ENCODE measurements at regions not wholly inside any gene's neighbourhood (a gene's known extent, or its start where the extent isn't known, plus 50 kb on each side); places are given as distances from the start of the nearest gene placed in this dataset.

GRCh38 chr1:98490099-98490498, 171.4 kb upstream of the SNX7 start:
- DNase-seq = no peak
- ATAC-seq = no peak
- intact Hi-C loops (cut with DNase I) = no loop called here

GRCh38 chr1:98487620-98488019, 173.9 kb upstream of the SNX7 start:
- intact Hi-C loops (cut with DNase I) = no loop called here
- DNase-seq (no peak), ATAC-seq (no peak)

DNA sequence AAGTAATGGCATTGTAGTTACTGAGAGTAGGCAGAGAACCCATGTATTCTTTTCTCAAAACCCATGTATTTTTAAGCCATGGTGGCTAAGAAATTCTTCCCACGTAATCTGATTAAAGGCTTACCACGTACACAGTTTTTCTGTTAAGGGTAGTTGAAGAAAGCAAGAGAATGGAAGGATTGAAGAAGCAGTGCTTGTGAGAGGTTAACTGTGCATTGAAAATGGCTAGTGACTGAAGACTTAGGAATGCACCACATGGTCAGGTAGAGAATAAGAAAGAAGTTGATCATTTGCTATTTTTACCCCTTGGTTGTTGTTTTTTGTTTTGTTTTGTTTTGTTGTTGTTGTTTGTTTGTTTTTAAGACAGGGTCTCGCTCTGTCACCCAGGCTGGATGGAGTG, 178.9 kb upstream of the SNX7 start:
- DNase-seq (no peak), ATAC-seq (no peak)
- intact Hi-C loops (cut with DNase I) = no loop called here

- intact Hi-C loops (cut with DNase I) = no loop called here
- DNase-seq = no peak
- ATAC-seq = no peak
These were observed 181.2 kb upstream of the SNX7 start for GRCh38 chr1:98480271-98480670.

DNA sequence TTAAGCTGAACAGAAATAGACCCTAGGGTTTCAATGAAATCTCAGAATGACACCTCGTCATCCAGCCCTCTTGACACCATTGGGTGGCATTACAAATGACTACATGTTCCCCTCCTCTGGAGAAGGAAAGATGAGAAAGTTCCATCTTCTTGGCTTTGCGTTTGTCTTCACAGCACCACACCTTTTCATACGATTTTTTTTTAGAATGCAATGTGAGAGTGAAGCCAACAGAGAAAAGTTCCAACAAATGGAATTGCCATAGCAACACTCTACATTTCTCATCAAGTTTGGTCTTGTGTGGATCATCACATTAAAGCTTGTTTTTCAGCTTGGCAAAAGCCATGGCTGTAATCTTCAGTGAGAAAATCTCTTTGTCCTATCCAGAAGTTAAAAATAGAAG, 183.4 kb upstream of the SNX7 start:
- intact Hi-C loops (cut with DNase I) = no loop called here
- no peak for DNase-seq
- ATAC-seq = no peak

GRCh38 chr1:98472878-98473277, 188.6 kb upstream of the SNX7 start:
- DNase-seq = no peak
- intact Hi-C loops (cut with DNase I) = no loop called here
- ATAC-seq = no peak

GRCh38 chr1:98471633-98472032, 189.9 kb upstream of the SNX7 start:
- ATAC-seq (no peak), DNase-seq (no peak)
- intact Hi-C loops (cut with DNase I) = no loop called here

DNA sequence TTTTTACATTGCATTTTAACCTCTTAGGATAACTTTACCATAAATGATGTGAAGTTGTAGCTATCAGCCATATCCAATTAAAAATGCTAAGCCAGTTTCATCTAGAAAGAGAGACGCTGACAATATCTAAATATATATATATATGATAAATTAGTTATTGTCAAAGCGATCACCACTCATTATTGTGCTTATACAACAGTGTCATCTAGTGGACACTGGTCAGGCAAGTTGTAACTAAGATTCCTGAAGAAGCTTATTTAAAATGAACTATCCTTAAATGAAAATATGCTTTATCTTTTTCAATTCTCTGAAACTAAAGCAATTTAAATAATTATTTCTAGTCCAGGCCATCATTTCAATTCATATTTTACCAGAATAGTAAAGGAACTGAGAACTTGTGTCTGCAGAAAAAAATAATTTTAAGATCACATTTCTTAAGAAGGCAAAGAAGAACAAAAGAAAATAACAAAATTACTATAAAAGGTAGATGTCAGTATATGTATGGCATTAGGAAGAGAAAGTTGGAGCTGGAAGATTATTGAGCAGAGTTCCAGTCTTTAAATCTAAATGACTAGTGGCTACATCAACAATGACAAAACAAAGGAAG, 193.3 kb upstream of the SNX7 start:
- ATAC-seq = no peak
- intact Hi-C loops (cut with DNase I) = loop anchor here in 1 of 2 donors (10.0 kb wide), 2 partner anchors 463 to 1503 kb away; no protein-coding TSS in a partner anchor
- no peak for DNase-seq

GRCh38 chr1:98467586-98467985, 193.9 kb upstream of the SNX7 start:
- ATAC-seq = no peak
- no peak for DNase-seq
- intact Hi-C loops (cut with DNase I) = loop anchor here in 1 of 2 donors (10.0 kb wide), 2 partner anchors 463 to 1503 kb away; no protein-coding TSS in a partner anchor

DNA sequence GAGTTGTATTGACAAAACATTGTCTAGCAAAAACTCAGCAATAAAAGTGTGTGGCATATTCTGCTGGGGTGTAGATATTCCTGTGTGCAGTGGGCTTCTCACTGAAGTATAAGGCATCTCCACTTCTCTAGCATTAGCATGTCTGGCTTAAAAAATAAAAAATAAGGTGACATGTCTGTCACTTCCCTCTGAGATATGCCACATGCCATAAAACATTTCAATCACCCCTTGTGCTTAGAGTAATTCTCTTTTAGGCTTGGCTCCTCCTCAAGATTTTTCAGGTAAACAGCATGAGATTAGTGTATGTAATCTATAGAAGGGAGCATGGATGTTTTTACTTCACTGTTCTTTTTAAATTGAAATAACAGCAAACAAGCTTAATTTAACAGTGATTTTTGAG, 194.4 kb upstream of the SNX7 start:
- intact Hi-C loops (cut with DNase I) = loop anchor here in 1 of 2 donors (10.0 kb wide), 2 partner anchors 462 to 1502 kb away; no protein-coding TSS in a partner anchor
- ATAC-seq (no peak), DNase-seq (no peak)

GRCh38 chr1:98461873-98462385, 199.6 kb upstream of the SNX7 start:
- ATAC-seq = no peak
- intact Hi-C loops (cut with DNase I) = loop anchor here in 1 of 2 donors (10.0 kb wide), 2 partner anchors 457 to 1497 kb away; no protein-coding TSS in a partner anchor
- DNase-seq = no peak

DNA sequence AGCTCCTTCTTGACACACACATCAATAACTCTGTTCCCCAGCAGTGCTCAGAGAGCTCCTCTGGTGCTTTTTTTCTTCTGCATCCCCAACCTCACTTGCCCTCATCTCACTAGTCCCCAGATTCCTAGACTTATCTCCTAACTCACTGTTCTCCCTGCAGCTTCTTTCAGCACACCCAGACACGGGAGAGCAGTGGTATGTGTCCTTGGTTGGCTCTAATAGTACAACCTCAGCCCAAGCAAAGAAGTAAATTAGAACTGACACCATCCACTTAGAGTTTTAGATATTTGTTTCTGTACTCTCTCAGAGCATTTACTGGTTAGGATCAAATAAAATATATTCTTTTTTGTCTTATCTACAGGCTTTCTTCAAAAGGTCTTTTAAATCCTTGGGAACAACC, 201.4 kb upstream of the SNX7 start:
- no peak for ATAC-seq
- no peak for DNase-seq
- intact Hi-C loops (cut with DNase I) = loop anchor here in 1 of 2 donors (10.0 kb wide), 2 partner anchors 455 to 1495 kb away; no protein-coding TSS in a partner anchor

- DNase-seq (no peak), ATAC-seq (no peak)
- intact Hi-C loops (cut with DNase I) = no loop called here
These were observed 202.0 kb upstream of the SNX7 start for GRCh38 chr1:98459486-98459870.

GRCh38 chr1:98458511-98459485, 202.7 kb upstream of the SNX7 start:
- intact Hi-C loops (cut with DNase I) = no loop called here
- no peak for ATAC-seq
- no peak for DNase-seq

- no peak for DNase-seq
- ATAC-seq = no peak
- intact Hi-C loops (cut with DNase I) = no loop called here
These were observed 204.3 kb upstream of the SNX7 start for GRCh38 chr1:98457248-98457647.

DNA sequence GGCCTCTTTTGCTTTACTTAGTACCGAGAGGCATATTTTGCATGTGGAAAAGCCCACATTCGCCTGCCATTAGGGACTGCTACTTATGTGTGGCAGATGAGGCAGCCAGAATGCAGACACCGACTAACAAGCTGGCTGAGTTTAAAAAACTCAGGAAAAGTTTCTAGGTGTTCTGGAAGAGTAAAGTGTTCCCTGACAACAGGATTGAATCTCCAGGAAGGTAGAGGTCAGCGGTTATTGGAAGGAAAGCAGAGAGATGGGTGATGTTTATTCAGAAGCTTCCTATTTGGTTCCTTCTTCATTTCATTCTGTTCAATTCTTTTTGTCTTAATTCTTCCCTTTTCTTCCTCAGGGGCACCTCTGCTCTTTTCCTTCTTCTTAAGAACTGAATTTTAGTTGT, 206.9 kb upstream of the SNX7 start:
- ATAC-seq (no peak), DNase-seq (no peak)
- intact Hi-C loops (cut with DNase I) = no loop called here

GRCh38 chr1:98453066-98453465, 208.5 kb upstream of the SNX7 start:
- DNase-seq = no peak
- intact Hi-C loops (cut with DNase I) = no loop called here
- no peak for ATAC-seq

- intact Hi-C loops (cut with DNase I) = no loop called here
These were observed 209.4 kb upstream of the SNX7 start for GRCh38 chr1:98452162-98452561.

GRCh38 chr1:98441281-98441680, 220.2 kb upstream of the SNX7 start:
- no peak for DNase-seq
- no peak for ATAC-seq
- intact Hi-C loops (cut with DNase I) = no loop called here

More at GRCh38 chr1:98452162-98452561, 209.4 kb upstream of the SNX7 start:
- DNase-seq (no peak), ATAC-seq (no peak)

DNA sequence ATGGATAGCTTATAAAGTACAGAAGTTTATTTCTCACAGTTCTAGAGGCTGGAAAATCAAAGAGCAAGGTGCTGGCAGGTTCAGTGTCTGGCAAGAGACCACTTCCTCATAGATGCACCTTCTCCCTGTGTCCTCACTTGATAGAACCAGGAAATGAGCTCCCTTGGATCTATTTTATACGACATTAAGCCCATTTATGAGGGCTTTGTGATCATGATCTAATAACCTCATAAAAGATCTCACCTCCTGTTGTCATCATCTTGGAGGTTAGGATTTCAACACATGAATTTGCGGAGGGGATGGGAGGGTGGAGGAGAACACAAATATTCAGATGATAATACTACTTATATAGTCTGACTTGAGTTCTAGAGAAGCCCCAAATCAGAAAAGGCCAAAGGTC, 222.1 kb upstream of the SNX7 start:
- ATAC-seq = no peak
- intact Hi-C loops (cut with DNase I) = no loop called here
- no peak for DNase-seq
